ENCODE measurements at regions not wholly inside any gene's neighbourhood (a gene's known extent, or its start where the extent isn't known, plus 50 kb on each side); places are given as distances from the start of the nearest gene placed in this dataset.

- intact Hi-C loops (cut with DNase I, micrococcal nuclease): no loop called here
- H3K4me1 Mint-ChIP-seq (ENCODE audit: low read depth): no peaks in the 10 kb centered on the region
- CTCF ChIA-PET: no interaction called here
- H3K36me3 Mint-ChIP-seq (ENCODE audit: low read depth): no peaks in the 10 kb centered on the region
- no peak overlapping the region for H3K4me3 Mint-ChIP-seq
- no peaks in the 10 kb centered on the region for H3K4me1 ChIP-seq (ENCODE audit: insufficient read depth, low read length)
- POLR2A ChIA-PET: no interaction called here
- no peaks in the 10 kb centered on the region for H3K36me3 ChIP-seq (ENCODE audit: insufficient read depth, low read length)
- no peaks in the 10 kb centered on the region for H3K9me3 Mint-ChIP-seq
- no peak for TF ChIP-seq CTCF (IDR thresholded peaks at IDR 0.05)
- H3K27me3 Mint-ChIP-seq: peaks cover 18% of the 10 kb centered on the region
- no peak overlapping the region for H3K4me3 ChIP-seq (ENCODE audit: low read length)
- H3K27me3 ChIP-seq (ENCODE audit: control insufficient read depth in 1 of 2, insufficient read depth in 2 of 2, low read length in 2 of 2): no peaks in the 10 kb centered on the region
- no peak for DNase-seq
- no peak overlapping the region for H3K27ac Mint-ChIP-seq
- no peak overlapping the region for H3K27ac ChIP-seq (ENCODE audit: low read depth in 1 of 2, low read length in 2 of 2)
- no peak for ATAC-seq (ENCODE audit: poor library complexity)
- H3K9me3 ChIP-seq (ENCODE audit: control insufficient read depth in 1 of 2, insufficient read depth in 1 of 2, low read length in 2 of 2): no peaks in the 10 kb centered on the region
Observed at GRCh38 chr9:107431461-107431860, 58.1 kb downstream of the KLF4 start.

- ChIA-PET CTCF (no interaction called here), POLR2A (no interaction called here)
- peaks cover 0 to 1% of the 10 kb centered on the region in 2 experiments for H3K27me3 ChIP-seq (ENCODE audit: control insufficient read depth in 1 of 2, insufficient read depth in 2 of 2, low read length in 2 of 2)
- TF ChIP-seq CTCF (IDR thresholded peaks at IDR 0.05): no peak
- intact Hi-C loops (cut with DNase I, micrococcal nuclease): no loop called here
- ATAC-seq (ENCODE audit: poor library complexity) (no peak), DNase-seq (no peak)
- Mint-ChIP-seq H3K4me1 (ENCODE audit: low read depth) (no peaks in the 10 kb centered on the region), H3K36me3 (ENCODE audit: low read depth) (no peaks in the 10 kb centered on the region), H3K4me3 (no peak overlapping the region), H3K27ac (no peak overlapping the region), H3K9me3 (no peaks in the 10 kb centered on the region), H3K27me3 (peaks cover 14% of the 10 kb centered on the region)
- peaks cover 4% of the 10 kb centered on the region for H3K4me1 ChIP-seq (ENCODE audit: insufficient read depth, low read length)
- H3K36me3 ChIP-seq (ENCODE audit: insufficient read depth, low read length): no peaks in the 10 kb centered on the region
- H3K27ac ChIP-seq (ENCODE audit: low read depth in 1 of 2, low read length in 2 of 2): no peak overlapping the region
- no peaks in the 10 kb centered on the region for H3K9me3 ChIP-seq (ENCODE audit: control insufficient read depth in 1 of 2, insufficient read depth in 1 of 2, low read length in 2 of 2)
- H3K4me3 ChIP-seq (ENCODE audit: low read length): no peak overlapping the region
Observed at GRCh38 chr9:107430071-107430470, 59.5 kb downstream of the KLF4 start.

- no peaks in the 10 kb centered on the region for H3K36me3 ChIP-seq (ENCODE audit: insufficient read depth, low read length)
- intact Hi-C loops (cut with DNase I, micrococcal nuclease): no loop called here
- no peak for DNase-seq
- peaks cover 42% of the 10 kb centered on the region for H3K27me3 Mint-ChIP-seq
- no peaks in the 10 kb centered on the region for H3K36me3 Mint-ChIP-seq (ENCODE audit: low read depth)
- H3K9me3 Mint-ChIP-seq: no peaks in the 10 kb centered on the region
- POLR2A ChIA-PET: no interaction called here
- CTCF ChIA-PET: no interaction called here
- no peaks in the 10 kb centered on the region for H3K4me1 Mint-ChIP-seq (ENCODE audit: low read depth)
- no peak for TF ChIP-seq CTCF (IDR thresholded peaks at IDR 0.05)
- no peak for ATAC-seq (ENCODE audit: poor library complexity)
- no peak overlapping the region for H3K4me3 Mint-ChIP-seq
- H3K9me3 ChIP-seq (ENCODE audit: control insufficient read depth in 1 of 2, insufficient read depth in 1 of 2, low read length in 2 of 2): no peaks in the 10 kb centered on the region
- H3K4me1 ChIP-seq (ENCODE audit: insufficient read depth, low read length): peaks cover 8% of the 10 kb centered on the region
- H3K27ac ChIP-seq (ENCODE audit: low read depth in 1 of 2, low read length in 2 of 2): no peak overlapping the region
- no peak overlapping the region for H3K4me3 ChIP-seq (ENCODE audit: low read length)
- no peak overlapping the region for H3K27ac Mint-ChIP-seq
- H3K27me3 ChIP-seq (ENCODE audit: control insufficient read depth in 1 of 2, insufficient read depth in 2 of 2, low read length in 2 of 2): peaks cover 0 to 7% of the 10 kb centered on the region in 2 experiments
Observed at GRCh38 chr9:107426126-107426525, 63.4 kb downstream of the KLF4 start.
